Neural progenitor cell (in vitro differentiated cells): ENCODE measurements at regions not wholly inside any gene's neighbourhood (a gene's known extent, or its start where the extent isn't known, plus 50 kb on each side); places are given as distances from the start of the nearest gene placed in this dataset.

Experiments used
- CTCF ChIP-seq: fragments of 200-600 bp; sonication (generic); IDR thresholded peaks from 2 replicates; pipeline ENCODE4 v1.5.1; 2017; ENCODE audit warnings: antibody characterized with exemption, mild to moderate bottlenecking
- EZH2 ChIP-seq: fragments of 200-600 bp; sonication (generic); IDR thresholded peaks from 2 replicates; pipeline ENCODE4 v1.6.1; 2017; ENCODE audit warnings: antibody characterized with exemption, mild to moderate bottlenecking, moderate library complexity

- no peak for TF ChIP-seq CTCF
- no peak for TF ChIP-seq EZH2
Observed at GRCh38 chr4:175369087-175369486, 443.0 kb downstream of the GPM6A start.
